ENCODE measurements at regions not wholly inside any gene's neighbourhood (a gene's known extent, or its start where the extent isn't known, plus 50 kb on each side); places are given as distances from the start of the nearest gene placed in this dataset.

- Histone ChIP-seq H3K36me3 (replicated peaks; ENCODE audit: insufficient read depth, low read depth) (no peaks in the 10 kb centered on the region), H3K79me2 (no peaks in the 10 kb centered on the region), H3K9me3 (ENCODE audit: low read depth) (no peaks in the 10 kb centered on the region), H3K27ac (no peak overlapping the region), H3K4me3 (no peak overlapping the region), H3K27me3 (no peaks in the 10 kb centered on the region), H3K9me2 (replicated peaks; ENCODE audit: insufficient read depth) (no peaks in the 10 kb centered on the region), H2AFZ (no peak overlapping the region), H3K4me2 (no peak overlapping the region), H3K4me1 (ENCODE audit: insufficient read depth) (peaks cover 9% of the 10 kb centered on the region), H4K20me1 (ENCODE audit: insufficient read depth, poor library complexity, severe bottlenecking) (no peaks in the 10 kb centered on the region)
- WGBS (ENCODE audit: low lambda C conversion rate, missing lambda C conversion rate) = 63% methylated on average over 3 of the region's 4 CpGs
- no peak for DNase-seq (ENCODE audit: low spot score)
- TF ChIP-seq CTCF (IDR thresholded peaks at IDR 0.05; ENCODE audit: poor library complexity) (no peak), EZH2 (IDR thresholded peaks at IDR 0.05; ENCODE audit: borderline replicate concordance) (no peak), EZH2phosphoT487 (IDR thresholded peaks at IDR 0.05; ENCODE audit: low read depth, severe bottlenecking, unreplicated experiment) (no peak)
These were observed 87.8 kb upstream of the NTF3 start for GRCh38 chr12:5344131-5344530.

DNA sequence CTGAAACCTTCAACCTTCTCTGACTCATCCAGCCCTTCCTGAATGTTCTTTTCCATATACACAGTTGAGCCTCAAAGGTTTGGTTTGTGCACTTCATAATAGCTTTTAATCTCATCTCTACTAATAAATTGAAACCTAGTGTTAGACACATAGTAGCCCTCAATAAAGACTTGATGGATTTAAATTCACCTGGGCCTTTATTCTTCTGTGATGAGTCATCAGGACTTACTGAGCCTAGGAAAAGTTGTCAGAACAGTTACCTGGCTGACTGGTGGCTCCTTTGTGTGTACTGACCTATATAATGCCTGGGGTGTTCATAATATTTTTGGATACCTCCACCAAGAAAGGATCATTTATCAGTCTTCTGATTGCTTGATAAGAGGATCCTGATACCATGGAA is 86.4 kb upstream of the NTF3 start:
- H3K4me2 ChIP-seq = no peak overlapping the region
- no peaks in the 10 kb centered on the region for H3K9me3 ChIP-seq (ENCODE audit: low read depth)
- no peak for DNase-seq (ENCODE audit: low spot score)
- no peaks in the 10 kb centered on the region for H4K20me1 ChIP-seq (ENCODE audit: insufficient read depth, poor library complexity, severe bottlenecking)
- peaks cover 9% of the 10 kb centered on the region for H3K4me1 ChIP-seq (ENCODE audit: insufficient read depth)
- no peaks in the 10 kb centered on the region for H3K36me3 ChIP-seq (replicated peaks; ENCODE audit: insufficient read depth, low read depth)
- H3K27ac ChIP-seq = no peak overlapping the region
- H3K4me3 ChIP-seq = no peak overlapping the region
- no peaks in the 10 kb centered on the region for H3K79me2 ChIP-seq
- no peak overlapping the region for H2AFZ ChIP-seq
- H3K9me2 ChIP-seq (replicated peaks; ENCODE audit: insufficient read depth) = no peaks in the 10 kb centered on the region
- H3K27me3 ChIP-seq = no peaks in the 10 kb centered on the region
- no peak for TF ChIP-seq CTCF (IDR thresholded peaks at IDR 0.05; ENCODE audit: poor library complexity)
- TF ChIP-seq EZH2phosphoT487 (IDR thresholded peaks at IDR 0.05; ENCODE audit: low read depth, severe bottlenecking, unreplicated experiment) = no peak
- no peak for TF ChIP-seq EZH2 (IDR thresholded peaks at IDR 0.05; ENCODE audit: borderline replicate concordance)

DNA sequence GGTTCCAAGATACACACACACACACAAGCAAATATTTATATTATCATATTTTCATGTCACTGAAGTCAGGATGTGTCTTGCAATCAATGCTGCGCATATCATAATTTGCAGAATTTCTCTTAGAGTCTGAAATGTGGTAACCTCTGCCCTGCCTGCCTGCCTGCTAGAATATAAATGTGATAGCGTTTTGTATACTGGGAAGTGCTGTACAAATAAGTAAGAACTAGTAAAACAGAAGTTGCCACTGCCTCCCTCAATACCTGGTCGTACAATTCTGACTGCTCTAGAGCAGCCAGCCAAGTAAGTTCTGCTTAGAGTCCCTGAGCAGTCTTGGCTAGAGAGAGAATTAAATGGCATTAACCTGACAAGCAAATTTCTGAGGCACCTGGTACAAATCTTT is 83.9 kb upstream of the NTF3 start:
- H3K27me3 ChIP-seq = no peaks in the 10 kb centered on the region
- TF ChIP-seq EZH2phosphoT487 (IDR thresholded peaks at IDR 0.05; ENCODE audit: low read depth, severe bottlenecking, unreplicated experiment) (no peak), CTCF (IDR thresholded peaks at IDR 0.05; ENCODE audit: poor library complexity) (no peak), EZH2 (IDR thresholded peaks at IDR 0.05; ENCODE audit: borderline replicate concordance) (no peak)
- H3K4me1 ChIP-seq (ENCODE audit: insufficient read depth) = peaks cover 9% of the 10 kb centered on the region
- no peaks in the 10 kb centered on the region for H3K36me3 ChIP-seq (replicated peaks; ENCODE audit: insufficient read depth, low read depth)
- H4K20me1 ChIP-seq (ENCODE audit: insufficient read depth, poor library complexity, severe bottlenecking) = no peaks in the 10 kb centered on the region
- no peaks in the 10 kb centered on the region for H3K79me2 ChIP-seq
- peak overlapping the region; percentile 54 for H3K27ac ChIP-seq
- H2AFZ ChIP-seq = peak overlapping the region; percentile 45
- H3K4me3 ChIP-seq = no peak overlapping the region
- no peak for DNase-seq (ENCODE audit: low spot score)
- H3K4me2 ChIP-seq = peak overlapping the region; percentile 31
- H3K9me2 ChIP-seq (replicated peaks; ENCODE audit: insufficient read depth) = no peaks in the 10 kb centered on the region
- H3K9me3 ChIP-seq (ENCODE audit: low read depth) = no peaks in the 10 kb centered on the region
- 29% methylated on average over 3 of the region's 3 CpGs for WGBS (ENCODE audit: low lambda C conversion rate, missing lambda C conversion rate)

- 7% methylated on average over 4 of the region's 4 CpGs for WGBS (ENCODE audit: low lambda C conversion rate, missing lambda C conversion rate)
- Histone ChIP-seq H3K4me1 (ENCODE audit: insufficient read depth) (peaks cover 9% of the 10 kb centered on the region), H3K79me2 (no peaks in the 10 kb centered on the region), H3K4me3 (no peak overlapping the region), H3K27me3 (no peaks in the 10 kb centered on the region), H3K27ac (peak overlapping the region; percentile 54), H3K36me3 (replicated peaks; ENCODE audit: insufficient read depth, low read depth) (no peaks in the 10 kb centered on the region), H3K9me3 (ENCODE audit: low read depth) (no peaks in the 10 kb centered on the region), H4K20me1 (ENCODE audit: insufficient read depth, poor library complexity, severe bottlenecking) (no peaks in the 10 kb centered on the region), H3K4me2 (peak overlapping the region; percentile 31), H2AFZ (peak overlapping the region; percentile 45), H3K9me2 (replicated peaks; ENCODE audit: insufficient read depth) (no peaks in the 10 kb centered on the region)
- no peak for TF ChIP-seq CTCF (IDR thresholded peaks at IDR 0.05; ENCODE audit: poor library complexity)
- no peak for TF ChIP-seq EZH2 (IDR thresholded peaks at IDR 0.05; ENCODE audit: borderline replicate concordance)
- no peak for TF ChIP-seq EZH2phosphoT487 (IDR thresholded peaks at IDR 0.05; ENCODE audit: low read depth, severe bottlenecking, unreplicated experiment)
- peak; percentile 37 for DNase-seq (ENCODE audit: low spot score)
These were observed 83.4 kb upstream of the NTF3 start for GRCh38 chr12:5348491-5348890.
